ENCODE measurements at regions not wholly inside any gene's neighbourhood (a gene's known extent, or its start where the extent isn't known, plus 50 kb on each side); places are given as distances from the start of the nearest gene placed in this dataset.

DNA sequence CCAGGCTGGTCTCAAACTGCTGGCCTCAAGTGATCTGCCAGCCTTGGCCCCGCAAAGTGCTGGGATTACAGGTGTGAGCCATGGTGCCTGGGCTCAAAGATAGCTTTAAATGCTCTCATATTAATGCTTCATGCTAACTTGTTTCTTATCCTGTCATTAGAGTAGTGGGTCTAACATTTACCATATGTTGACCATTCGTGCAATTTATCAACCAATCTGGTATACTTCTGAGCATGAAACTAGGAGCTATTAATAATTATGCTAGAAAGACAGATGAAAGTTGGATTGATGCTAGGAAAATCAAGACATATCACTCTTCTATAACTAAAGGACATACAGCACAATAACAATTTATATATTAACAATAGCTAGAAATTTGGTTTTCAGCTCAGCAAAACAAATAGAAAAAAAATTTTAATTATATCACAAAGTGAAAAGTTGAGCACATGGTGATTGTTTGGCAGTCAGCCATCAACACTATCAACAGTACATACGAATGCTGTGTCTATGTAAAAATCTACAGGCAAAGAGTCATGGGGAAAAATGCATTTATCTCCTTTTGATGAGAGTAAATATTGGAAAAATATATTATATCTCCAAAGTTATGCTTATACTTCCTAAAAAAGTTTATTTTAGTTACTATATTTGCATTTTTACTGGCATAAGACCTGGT is 112.1 kb upstream of the ABCB5 start:
- TF ChIP-seq, protein P1, sequence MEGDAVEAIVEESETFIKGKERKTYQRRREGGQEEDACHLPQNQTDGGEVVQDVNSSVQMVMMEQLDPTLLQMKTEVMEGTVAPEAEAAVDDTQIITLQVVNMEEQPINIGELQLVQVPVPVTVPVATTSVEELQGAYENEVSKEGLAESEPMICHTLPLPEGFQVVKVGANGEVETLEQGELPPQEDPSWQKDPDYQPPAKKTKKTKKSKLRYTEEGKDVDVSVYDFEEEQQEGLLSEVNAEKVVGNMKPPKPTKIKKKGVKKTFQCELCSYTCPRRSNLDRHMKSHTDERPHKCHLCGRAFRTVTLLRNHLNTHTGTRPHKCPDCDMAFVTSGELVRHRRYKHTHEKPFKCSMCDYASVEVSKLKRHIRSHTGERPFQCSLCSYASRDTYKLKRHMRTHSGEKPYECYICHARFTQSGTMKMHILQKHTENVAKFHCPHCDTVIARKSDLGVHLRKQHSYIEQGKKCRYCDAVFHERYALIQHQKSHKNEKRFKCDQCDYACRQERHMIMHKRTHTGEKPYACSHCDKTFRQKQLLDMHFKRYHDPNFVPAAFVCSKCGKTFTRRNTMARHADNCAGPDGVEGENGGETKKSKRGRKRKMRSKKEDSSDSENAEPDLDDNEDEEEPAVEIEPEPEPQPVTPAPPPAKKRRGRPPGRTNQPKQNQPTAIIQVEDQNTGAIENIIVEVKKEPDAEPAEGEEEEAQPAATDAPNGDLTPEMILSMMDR (IDR thresholded peaks at IDR 0.05) = no peak
- TF ChIP-seq POLR2A (IDR thresholded peaks at IDR 0.05) = no peak

Measured in adrenal gland (tissue), 5 donors.